Skin epidermis (tissue), 12 donors: ENCODE measurements at regions not wholly inside any gene's neighbourhood (a gene's known extent, or its start where the extent isn't known, plus 50 kb on each side); places are given as distances from the start of the nearest gene placed in this dataset.
"Not testable (repeated sequence)": the region's sequence is repeated elsewhere in the genome, so short reads cannot be mapped to it uniquely, and the experiment has no call there.

ENCODE experiments used
- H3K27ac ChIP-seq, 21 experiments: fragments of 200-600 bp; sonication (generic) in 11 of 21; one replicate each; pipeline ENCODE4 v1.5.0; 2020; ENCODE audit warnings: mild to moderate bottlenecking in 3 of 21, inconsistent platforms in 2 of 21, moderate library complexity in 2 of 21
- H3K4me3 ChIP-seq, 7 experiments: fragments of 200-600 bp; sonication (generic) in 2 of 7; one replicate each; pipeline ENCODE4 v1.5.0; 2020; ENCODE audit warnings: inconsistent platforms in 2 of 7, mild to moderate bottlenecking in 2 of 7, moderate library complexity in 1 of 7

- no peak overlapping the region for H3K27ac ChIP-seq
These were observed 401.0 kb downstream of the TMEM121 start for GRCh38 chr14:105927096-105928060.

GRCh38 chr14:105928171-105929111 lies 402.1 kb downstream of the TMEM121 start:
- not testable (repeated sequence) for H3K27ac ChIP-seq, H3K4me3 ChIP-seq

More at GRCh38 chr14:105927096-105928060, 401.0 kb downstream of the TMEM121 start:
- no peak overlapping the region for H3K4me3 ChIP-seq

- H3K4me3 ChIP-seq = no peak overlapping the region
These were observed 403.1 kb downstream of the TMEM121 start for GRCh38 chr14:105929327-105930081.

GRCh38 chr14:105930572-105930971 lies 404.2 kb downstream of the TMEM121 start:
- Histone ChIP-seq H3K27ac (no peak overlapping the region), H3K4me3 (no peak overlapping the region)

More at GRCh38 chr14:105929327-105930081, 403.1 kb downstream of the TMEM121 start:
- no peak overlapping the region for H3K27ac ChIP-seq

GRCh38 chr14:105931808-105932483 lies 405.6 kb downstream of the TMEM121 start:
- no peak overlapping the region for H3K4me3 ChIP-seq
- H3K27ac ChIP-seq = no peak overlapping the region

- H3K4me3 ChIP-seq = no peak overlapping the region
These were observed 406.9 kb downstream of the TMEM121 start for GRCh38 chr14:105933238-105933637.

GRCh38 chr14:105935384-105935783 lies 409.0 kb downstream of the TMEM121 start:
- no peak overlapping the region for H3K27ac ChIP-seq
- no peak overlapping the region for H3K4me3 ChIP-seq

More at GRCh38 chr14:105933238-105933637, 406.9 kb downstream of the TMEM121 start:
- H3K27ac ChIP-seq = no peak overlapping the region

GRCh38 chr14:105937253-105938054 lies 411.1 kb downstream of the TMEM121 start:
- Histone ChIP-seq H3K27ac (no peak overlapping the region), H3K4me3 (no peak overlapping the region)

GRCh38 chr14:105938055-105938863 lies 411.9 kb downstream of the TMEM121 start:
- no peak overlapping the region for H3K27ac ChIP-seq
- H3K4me3 ChIP-seq = no peak overlapping the region

GRCh38 chr14:105938959-105939358 lies 412.6 kb downstream of the TMEM121 start:
- no peak overlapping the region for H3K27ac ChIP-seq
- H3K4me3 ChIP-seq = no peak overlapping the region

GRCh38 chr14:105939810-105940508 lies 413.6 kb downstream of the TMEM121 start:
- Histone ChIP-seq H3K4me3 (no peak overlapping the region), H3K27ac (no peak overlapping the region)

- Histone ChIP-seq H3K27ac (no peak overlapping the region), H3K4me3 (no peak overlapping the region)
These were observed 414.3 kb downstream of the TMEM121 start for GRCh38 chr14:105940534-105941225.

GRCh38 chr14:105941226-105942166 lies 415.1 kb downstream of the TMEM121 start:
- H3K27ac ChIP-seq = no peak overlapping the region
- H3K4me3 ChIP-seq = no peak overlapping the region

- H3K27ac ChIP-seq, H3K4me3 ChIP-seq: not testable (repeated sequence)
These were observed 416.3 kb downstream of the TMEM121 start for GRCh38 chr14:105942725-105943124.

GRCh38 chr14:105943973-105944602 lies 417.7 kb downstream of the TMEM121 start:
- Histone ChIP-seq H3K4me3 (no peak overlapping the region), H3K27ac (no peak overlapping the region)
